GM18870 (cell line): ENCODE measurements at regions not wholly inside any gene's neighbourhood (a gene's known extent, or its start where the extent isn't known, plus 50 kb on each side); places are given as distances from the start of the nearest gene placed in this dataset.
"Not testable (repeated sequence)": the region's sequence is repeated elsewhere in the genome, so short reads cannot be mapped to it uniquely, and the experiment has no call there.

Source experiments
- ATAC-seq: cut with Tn5 transposase; IDR thresholded peaks from one replicate; pipeline ENCODE4 v1.9.1; 2021; ENCODE audit warnings: moderate library complexity; ENCODE audit not compliant: unreplicated experiment

GRCh38 chr5:163692091-163692490, 186.7 kb downstream of the MAT2B start:
- ATAC-seq: no peak

- peak; percentile 94 for ATAC-seq
Observed at GRCh38 chr5:163695830-163696578, 190.6 kb downstream of the MAT2B start.

GRCh38 chr5:163696579-163696887, 191.1 kb downstream of the MAT2B start:
- ATAC-seq: no peak

- ATAC-seq: no peak
Observed at GRCh38 chr5:163706053-163706771, 200.8 kb downstream of the MAT2B start.

GRCh38 chr5:163712011-163712410, 206.6 kb downstream of the MAT2B start:
- ATAC-seq: no peak

- no peak for ATAC-seq
Observed at GRCh38 chr5:163718272-163718671, 212.9 kb downstream of the MAT2B start.

GRCh38 chr5:163724305-163724704, 218.9 kb downstream of the MAT2B start:
- no peak for ATAC-seq

- peak; percentile 90 for ATAC-seq
Observed at GRCh38 chr5:163727028-163727427, 221.6 kb downstream of the MAT2B start.

- no peak for ATAC-seq
Observed at GRCh38 chr5:163730206-163730756, 224.9 kb downstream of the MAT2B start.

GRCh38 chr5:163731256-163731655, 225.8 kb downstream of the MAT2B start:
- ATAC-seq: no peak

GRCh38 chr5:163735069-163735468, 229.7 kb downstream of the MAT2B start:
- ATAC-seq: no peak

- no peak for ATAC-seq
Observed at GRCh38 chr5:163747586-163747985, 242.2 kb downstream of the MAT2B start.

GRCh38 chr5:163748934-163749333, 243.5 kb downstream of the MAT2B start:
- ATAC-seq: no peak

- not testable (repeated sequence) for ATAC-seq
Observed at GRCh38 chr5:163750415-163750814, 245.0 kb downstream of the MAT2B start.

GRCh38 chr5:163755505-163755904, 250.1 kb downstream of the MAT2B start:
- ATAC-seq: no peak

GRCh38 chr5:163756170-163756569, 250.8 kb downstream of the MAT2B start:
- no peak for ATAC-seq

GRCh38 chr5:163757344-163757743, 251.9 kb downstream of the MAT2B start:
- ATAC-seq: no peak

- no peak for ATAC-seq
Observed at GRCh38 chr5:163758283-163758711, 252.9 kb downstream of the MAT2B start.

- ATAC-seq: no peak
Observed at GRCh38 chr5:163759000-163759704, 253.7 kb downstream of the MAT2B start.

GRCh38 chr5:163760498-163760897, 255.1 kb downstream of the MAT2B start:
- no peak for ATAC-seq

- no peak for ATAC-seq
Observed at GRCh38 chr5:163766936-163767670, 261.7 kb downstream of the MAT2B start.
